Large intestine (tissue), 3 donors: ENCODE measurements at regions not wholly inside any gene's neighbourhood (a gene's known extent, or its start where the extent isn't known, plus 50 kb on each side); places are given as distances from the start of the nearest gene placed in this dataset.

Experiments
- DNase-seq, 2 donors: peaks; one replicate each; pipeline versions ENCODE4 v3.0.0 to v3.0.0-alpha.2; 2013
- H3K27ac ChIP-seq: one replicate; pipeline ENCODE4 v1.5.1; 2013; ENCODE audit warnings: low read length
- H3K27me3 ChIP-seq: 2 replicates; pipeline ENCODE4 v1.6.1; 2013; ENCODE audit warnings: low read length; ENCODE audit not compliant: control insufficient read depth, insufficient read depth
- H3K36me3 ChIP-seq: 2 replicates; pipeline ENCODE4 v1.6.1; 2013; ENCODE audit warnings: low read length; ENCODE audit not compliant: control insufficient read depth, insufficient read depth
- H3K4me1 ChIP-seq: one replicate; pipeline ENCODE4 v1.6.1; 2013; ENCODE audit warnings: low read length; ENCODE audit not compliant: control insufficient read depth, insufficient read depth
- H3K4me3 ChIP-seq: one replicate; pipeline ENCODE4 v1.5.1; 2013; ENCODE audit warnings: low read length
- H3K9me3 ChIP-seq: one replicate; pipeline ENCODE4 v1.6.1; 2013; ENCODE audit warnings: mild to moderate bottlenecking, low read depth, low read length, moderate library complexity; ENCODE audit not compliant: control insufficient read depth
- WGBS: methylation state at CpG from one replicate; pipeline ENCODE4 v1.1.5; 2013; ENCODE audit warnings: low lambda C conversion rate; ENCODE audit not compliant: insufficient coverage; 5-methylcytosine and 5-hydroxymethylcytosine counted together

DNA sequence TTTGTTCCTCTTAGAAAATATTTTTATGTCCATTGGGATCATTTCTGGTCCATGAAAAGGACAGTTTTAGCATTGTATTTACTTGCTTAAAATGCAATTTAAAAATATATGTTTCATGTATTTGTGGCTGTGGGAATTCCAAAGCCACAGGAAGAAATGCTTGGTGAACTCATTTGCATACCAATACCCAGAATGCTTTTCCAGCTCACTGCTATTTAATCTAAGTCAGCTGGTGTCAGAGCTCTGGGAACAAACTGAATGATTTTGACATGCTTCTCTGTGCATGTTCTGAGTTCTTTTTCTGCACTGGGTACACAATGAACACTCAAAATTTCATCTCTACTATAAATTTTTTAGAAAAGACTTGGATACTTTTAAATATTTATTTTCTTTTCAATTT, 482.8 kb upstream of the ARRDC3 start:
- Histone ChIP-seq H3K4me1 (no peaks in the 10 kb centered on the region), H3K9me3 (no peaks in the 10 kb centered on the region), H3K27ac (no peak overlapping the region), H3K4me3 (no peak overlapping the region), H3K27me3 (no peaks in the 10 kb centered on the region), H3K36me3 (no peaks in the 10 kb centered on the region)
- no peak for DNase-seq

- Histone ChIP-seq H3K36me3 (no peaks in the 10 kb centered on the region), H3K4me3 (no peak overlapping the region), H3K27ac (no peak overlapping the region), H3K27me3 (no peaks in the 10 kb centered on the region), H3K4me1 (no peaks in the 10 kb centered on the region), H3K9me3 (no peaks in the 10 kb centered on the region)
- WGBS: 20% methylated on average over 1 of the region's 1 CpG
- DNase-seq: no peak
Measured at GRCh38 chr5:91864962-91865361, 481.8 kb upstream of the ARRDC3 start.

DNA sequence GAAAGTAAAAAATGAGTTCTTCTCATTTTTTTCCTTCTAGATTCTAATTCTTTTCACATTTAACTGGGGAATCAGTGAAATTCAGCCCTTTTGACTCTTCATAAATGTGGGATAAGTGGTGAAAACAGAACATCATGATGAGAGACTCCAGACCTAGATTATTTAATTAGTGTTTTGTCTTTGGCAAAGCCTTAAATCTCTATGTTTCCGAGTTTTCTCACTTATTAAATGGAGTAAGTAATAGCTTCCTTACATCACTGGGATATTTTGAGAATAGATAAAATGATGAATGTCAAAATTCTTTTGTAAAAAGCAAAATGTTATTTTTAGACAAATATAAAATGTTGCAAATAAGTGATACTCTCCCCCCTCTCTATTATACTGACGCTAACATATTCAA, 468.6 kb upstream of the ARRDC3 start:
- H3K27me3 ChIP-seq: no peaks in the 10 kb centered on the region
- H3K4me3 ChIP-seq: no peak overlapping the region
- WGBS: 100% methylated on average over 2 of the region's 2 CpGs
- no peaks in the 10 kb centered on the region for H3K36me3 ChIP-seq
- DNase-seq: no peak
- H3K4me1 ChIP-seq: no peaks in the 10 kb centered on the region
- H3K9me3 ChIP-seq: no peaks in the 10 kb centered on the region
- H3K27ac ChIP-seq: no peak overlapping the region

DNA sequence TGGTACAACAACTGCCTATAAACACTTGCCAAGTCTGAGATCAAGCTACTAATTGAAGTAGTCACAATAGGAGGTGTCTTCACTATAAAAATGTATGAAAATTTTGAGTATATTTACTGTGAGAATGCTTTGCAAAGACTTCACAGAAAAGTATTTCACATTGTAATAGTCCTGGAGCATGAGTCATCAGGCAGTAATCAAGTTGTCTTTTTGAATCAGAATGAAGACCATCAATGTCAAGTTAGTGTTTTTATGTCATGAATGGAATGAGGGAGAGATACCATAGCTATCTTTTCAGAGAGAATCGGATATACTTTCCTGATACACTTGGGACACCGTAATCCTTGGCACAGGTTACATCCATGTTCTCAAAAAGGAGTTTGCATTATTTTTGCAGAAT, 466.9 kb upstream of the ARRDC3 start:
- H3K27ac ChIP-seq: no peak overlapping the region
- WGBS: no CpG with 5 or more reads among the region's 2 CpGs
- no peaks in the 10 kb centered on the region for H3K27me3 ChIP-seq
- no peaks in the 10 kb centered on the region for H3K9me3 ChIP-seq
- no peak for DNase-seq
- no peak overlapping the region for H3K4me3 ChIP-seq
- H3K4me1 ChIP-seq: no peaks in the 10 kb centered on the region
- no peaks in the 10 kb centered on the region for H3K36me3 ChIP-seq

DNA sequence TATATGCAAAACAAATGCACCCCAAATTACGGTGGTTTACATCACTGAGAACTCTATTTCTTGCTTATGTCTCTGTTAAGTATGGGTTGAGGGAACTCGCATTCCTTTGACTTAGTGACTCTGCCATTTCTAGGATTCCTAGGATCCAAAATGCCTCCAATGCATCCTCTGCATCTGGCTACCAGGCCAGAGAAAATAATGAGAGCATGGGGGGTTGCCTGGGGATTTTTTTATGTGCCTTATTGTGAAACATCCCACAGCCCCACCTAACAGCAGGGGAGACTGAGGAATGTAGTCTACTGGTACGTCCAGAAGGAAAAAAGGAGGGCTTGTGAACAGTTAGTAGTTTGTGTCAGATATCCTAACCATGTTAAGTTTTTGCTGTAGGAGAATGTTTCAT, 466.0 kb upstream of the ARRDC3 start:
- WGBS: no CpG with 5 or more reads among the region's 3 CpGs
- Histone ChIP-seq H3K9me3 (no peaks in the 10 kb centered on the region), H3K27me3 (no peaks in the 10 kb centered on the region), H3K27ac (no peak overlapping the region), H3K4me1 (no peaks in the 10 kb centered on the region), H3K4me3 (no peak overlapping the region), H3K36me3 (no peaks in the 10 kb centered on the region)
- DNase-seq: no peak

- no peak overlapping the region for H3K4me3 ChIP-seq
- no peaks in the 10 kb centered on the region for H3K4me1 ChIP-seq
- WGBS: no CpG with 5 or more reads among the region's 3 CpGs
- H3K27ac ChIP-seq: no peak overlapping the region
- H3K36me3 ChIP-seq: no peaks in the 10 kb centered on the region
- no peaks in the 10 kb centered on the region for H3K27me3 ChIP-seq
- DNase-seq: no peak
- H3K9me3 ChIP-seq: no peaks in the 10 kb centered on the region
Measured at GRCh38 chr5:91848453-91848852, 465.3 kb upstream of the ARRDC3 start.

DNA sequence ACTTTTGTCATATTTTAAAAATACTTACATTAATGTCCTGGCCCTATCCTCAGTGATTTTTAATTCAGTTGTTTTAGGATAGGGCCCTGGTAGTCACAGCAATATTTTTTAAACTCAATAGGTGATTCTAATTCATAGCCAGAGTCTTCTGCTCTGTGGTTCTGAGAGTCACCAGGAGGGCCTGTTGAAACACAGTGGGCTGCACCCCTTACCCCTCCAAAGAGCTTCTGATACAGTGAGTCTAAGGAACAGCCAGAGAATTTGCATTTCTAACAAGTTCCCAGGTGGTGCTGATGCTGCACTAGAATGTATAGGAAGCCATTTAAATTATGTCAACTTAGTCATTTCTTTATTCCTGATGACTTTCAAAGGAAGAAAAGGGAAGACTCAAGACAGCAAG, 458.3 kb upstream of the ARRDC3 start:
- Histone ChIP-seq H3K27me3 (no peaks in the 10 kb centered on the region), H3K27ac (no peak overlapping the region), H3K36me3 (no peaks in the 10 kb centered on the region), H3K4me3 (no peak overlapping the region), H3K9me3 (no peaks in the 10 kb centered on the region), H3K4me1 (no peaks in the 10 kb centered on the region)
- no peak for DNase-seq

GRCh38 chr5:91840412-91840811, 457.3 kb upstream of the ARRDC3 start:
- Histone ChIP-seq H3K4me3 (no peak overlapping the region), H3K27ac (no peak overlapping the region), H3K27me3 (no peaks in the 10 kb centered on the region), H3K9me3 (no peaks in the 10 kb centered on the region), H3K36me3 (no peaks in the 10 kb centered on the region), H3K4me1 (no peaks in the 10 kb centered on the region)
- 76% methylated on average over 3 of the region's 4 CpGs for WGBS
- DNase-seq: no peak

DNA sequence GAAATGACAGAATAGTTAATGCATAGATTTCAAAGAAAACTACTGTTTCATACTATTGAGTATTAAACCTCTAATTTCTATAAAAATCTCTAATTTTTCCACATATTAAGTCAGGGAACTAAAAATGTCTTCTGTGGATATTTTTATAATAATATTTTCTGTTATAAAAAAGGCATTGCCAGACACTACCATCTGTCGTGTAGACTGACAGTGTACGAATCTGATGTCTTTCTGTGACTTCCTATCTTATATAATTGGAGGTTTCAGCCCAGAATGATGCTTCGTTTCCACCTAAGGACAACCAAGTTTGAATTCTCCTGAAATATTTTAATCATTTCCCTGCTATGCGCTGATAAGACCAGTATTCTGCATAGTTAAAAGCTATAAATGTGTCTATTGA, 456.6 kb upstream of the ARRDC3 start:
- Histone ChIP-seq H3K4me3 (no peak overlapping the region), H3K27me3 (no peaks in the 10 kb centered on the region), H3K27ac (no peak overlapping the region), H3K9me3 (no peaks in the 10 kb centered on the region), H3K4me1 (no peaks in the 10 kb centered on the region), H3K36me3 (no peaks in the 10 kb centered on the region)
- WGBS: no CpG with 5 or more reads among the region's 4 CpGs
- DNase-seq: no peak

DNA sequence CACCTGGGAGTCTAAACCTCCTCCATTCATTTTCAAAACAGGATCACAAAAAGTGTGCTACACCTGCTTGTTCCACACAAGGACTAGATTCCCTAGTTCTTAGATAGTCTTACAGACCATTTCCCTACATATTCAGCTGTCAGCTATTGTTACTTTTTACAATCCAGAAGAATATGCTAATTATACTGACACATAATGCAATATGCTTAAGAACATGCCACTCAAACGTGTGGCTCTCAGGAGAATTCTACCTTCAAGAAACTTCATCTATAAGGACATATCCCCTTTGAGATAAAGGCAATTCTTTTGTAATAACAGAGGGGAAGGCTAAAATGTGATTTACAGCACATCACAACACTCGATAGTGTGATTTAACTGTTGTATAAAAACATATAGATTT, 456.1 kb upstream of the ARRDC3 start:
- Histone ChIP-seq H3K4me1 (no peaks in the 10 kb centered on the region), H3K27me3 (no peaks in the 10 kb centered on the region), H3K27ac (no peak overlapping the region), H3K4me3 (no peak overlapping the region), H3K9me3 (no peaks in the 10 kb centered on the region), H3K36me3 (no peaks in the 10 kb centered on the region)
- DNase-seq: no peak
- 91% methylated on average over 1 of the region's 2 CpGs for WGBS

DNA sequence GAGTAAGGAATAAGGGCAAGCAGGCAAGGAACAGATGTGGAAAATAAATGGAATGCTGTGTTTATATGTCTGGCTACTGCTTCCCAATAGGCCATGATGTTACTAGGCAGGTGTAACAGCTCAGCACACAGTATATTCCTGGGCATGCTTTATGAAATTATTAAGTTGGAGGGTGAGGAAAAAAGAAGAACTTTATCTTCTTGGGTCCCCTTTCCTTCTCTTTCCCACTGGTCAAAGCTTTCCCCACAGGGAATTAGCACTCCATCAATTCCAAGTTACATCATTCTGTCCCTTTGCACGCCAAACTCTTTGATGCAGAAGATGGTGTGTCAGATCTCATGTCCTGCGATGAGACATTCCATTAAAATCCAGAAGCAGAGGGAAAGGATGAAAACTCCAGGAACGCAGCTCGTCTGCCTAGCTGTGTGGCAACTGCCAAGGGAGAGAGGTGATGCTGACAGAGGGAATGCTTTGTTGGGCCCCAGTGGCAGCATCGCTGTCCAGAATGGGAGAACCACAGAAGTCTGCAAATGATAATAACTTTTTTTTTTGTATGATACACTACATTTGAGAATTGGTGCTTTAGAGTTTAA, 447.3 kb upstream of the ARRDC3 start:
- no peak for DNase-seq
- Histone ChIP-seq H3K27ac (no peak overlapping the region), H3K9me3 (no peaks in the 10 kb centered on the region), H3K27me3 (no peaks in the 10 kb centered on the region), H3K4me3 (no peak overlapping the region), H3K36me3 (no peaks in the 10 kb centered on the region), H3K4me1 (no peaks in the 10 kb centered on the region)
- WGBS: no CpG with 5 or more reads among the region's 5 CpGs
